ENCODE measurements at regions not wholly inside any gene's neighbourhood (a gene's known extent, or its start where the extent isn't known, plus 50 kb on each side); places are given as distances from the start of the nearest gene placed in this dataset.
A peak's percentile ranks its signal among the peaks of the same experiment; 100 is the strongest.
"Not testable (repeated sequence)": the region's sequence is repeated elsewhere in the genome, so short reads cannot be mapped to it uniquely, and the experiment has no call there.

DNA sequence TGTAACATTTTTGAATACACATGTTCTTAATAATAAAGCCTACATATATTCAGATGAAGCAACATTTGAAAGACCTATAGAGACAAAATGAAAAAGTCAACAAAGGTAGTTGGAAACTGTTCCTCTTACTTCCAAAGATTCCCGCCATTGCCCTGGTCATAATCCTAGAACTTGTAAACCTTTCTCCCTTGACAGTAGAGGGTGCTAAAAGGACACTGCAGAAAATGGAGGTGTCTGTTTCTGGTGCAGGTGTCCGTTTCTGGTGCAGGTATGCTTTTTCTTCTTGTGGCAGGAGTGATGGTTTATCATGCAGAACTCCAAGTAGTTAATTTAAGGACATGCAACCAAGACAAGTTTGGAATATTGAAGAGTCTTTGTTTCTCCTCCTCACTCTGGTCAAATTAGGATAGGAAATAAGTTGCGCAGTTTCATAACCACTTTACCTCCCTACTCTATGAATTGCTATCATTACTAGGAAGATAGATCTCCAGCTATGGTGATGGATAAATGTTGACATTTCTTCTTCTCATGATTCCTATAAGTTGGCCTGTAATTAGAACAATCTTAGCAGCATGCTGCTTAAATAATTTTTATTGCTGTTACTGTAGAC, 56.0 kb upstream of the FAM174A start:
- no peak for DNase-seq

DNA sequence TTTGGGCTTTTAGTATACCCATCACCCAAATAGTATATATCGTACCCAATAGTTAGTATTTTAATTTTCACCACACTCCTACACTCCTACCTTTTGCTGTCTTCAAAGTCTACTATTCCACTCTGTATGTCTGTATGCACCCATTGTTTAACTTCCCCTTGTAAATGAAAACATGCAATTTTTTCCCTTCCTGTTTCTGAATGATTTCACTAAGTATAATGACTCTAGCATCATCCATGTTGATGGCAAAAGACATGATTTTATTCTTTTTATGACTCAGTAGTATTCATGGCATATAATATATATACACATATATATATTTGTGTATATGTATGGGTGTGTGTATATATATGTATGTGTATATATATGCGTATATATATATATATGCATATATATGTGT, 63.1 kb upstream of the FAM174A start:
- no peak for DNase-seq

DNA sequence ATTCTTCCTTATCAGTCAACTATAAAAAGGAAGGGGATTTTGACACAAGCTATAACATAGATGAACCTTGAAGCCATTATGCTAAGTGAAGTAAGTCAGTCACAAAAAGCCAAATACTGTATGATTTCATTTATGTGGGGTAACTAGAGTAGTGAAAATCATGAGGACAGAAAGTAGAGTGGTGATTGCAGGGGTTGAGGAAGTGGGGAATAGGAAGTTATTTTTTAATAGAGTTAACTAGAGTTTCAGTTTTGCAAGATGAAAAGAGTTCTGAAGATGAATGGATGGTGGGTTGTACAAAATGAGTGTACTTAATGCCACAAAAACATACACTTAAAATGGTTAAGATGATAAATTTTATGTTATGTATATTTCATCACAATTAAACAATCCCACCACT, 65.4 kb upstream of the FAM174A start:
- DNase-seq = no peak

DNA sequence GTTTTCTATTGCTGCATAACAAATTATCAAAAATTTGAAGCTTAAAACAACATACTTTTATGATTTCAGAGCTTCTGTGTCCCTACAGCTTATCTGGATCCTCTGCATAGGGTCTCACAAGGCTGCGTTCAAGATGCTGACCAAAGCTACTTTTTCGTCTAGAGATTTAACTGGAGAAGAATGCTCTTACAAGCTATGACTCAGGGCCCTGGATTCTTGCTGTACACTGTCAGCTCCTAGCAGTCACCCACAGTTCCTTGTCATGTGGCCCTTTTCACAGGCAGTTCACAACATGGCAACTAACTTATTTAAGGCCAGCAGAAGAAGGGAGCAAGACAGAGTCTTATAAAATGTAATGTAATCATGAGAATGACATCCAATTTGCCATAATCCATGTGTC, 70.8 kb upstream of the FAM174A start:
- DNase-seq = no peak

DNA sequence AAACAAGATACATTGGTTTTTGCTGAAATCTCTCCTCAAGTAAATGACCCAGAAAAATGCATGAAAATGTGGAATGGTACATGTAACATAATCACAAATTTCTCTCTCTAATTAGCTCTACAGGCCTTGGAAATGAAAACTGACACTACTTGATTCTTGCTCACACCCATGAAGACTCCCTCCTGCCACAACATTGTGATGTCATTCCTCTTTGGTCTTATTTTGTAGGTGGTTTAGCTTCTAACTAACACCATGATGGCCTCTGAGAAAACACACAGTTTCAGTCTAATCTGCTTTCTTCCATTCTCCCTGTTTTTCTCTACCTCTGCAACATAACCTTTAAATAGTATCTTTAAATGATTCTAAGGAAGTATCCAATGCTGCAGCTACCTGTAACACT, 78.6 kb upstream of the FAM174A start:
- no peak for DNase-seq

DNA sequence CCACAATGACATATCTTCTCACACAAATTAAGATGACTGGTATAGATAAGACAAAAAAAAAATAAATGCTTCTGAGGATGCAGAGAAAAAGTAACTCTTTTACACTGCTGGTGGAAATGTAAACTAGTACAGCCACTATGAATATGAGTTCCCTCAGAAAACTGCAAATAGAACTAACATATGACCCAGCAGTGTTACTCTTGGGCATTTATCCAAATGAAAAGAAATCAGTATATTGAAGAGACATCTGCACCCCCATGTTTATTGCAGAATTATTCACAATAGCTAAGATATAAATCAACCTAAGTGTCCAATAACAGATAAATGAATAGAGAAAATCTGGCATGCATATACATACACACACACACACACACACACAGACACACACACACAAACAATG, 83.0 kb upstream of the FAM174A start:
- no peak for DNase-seq

DNA sequence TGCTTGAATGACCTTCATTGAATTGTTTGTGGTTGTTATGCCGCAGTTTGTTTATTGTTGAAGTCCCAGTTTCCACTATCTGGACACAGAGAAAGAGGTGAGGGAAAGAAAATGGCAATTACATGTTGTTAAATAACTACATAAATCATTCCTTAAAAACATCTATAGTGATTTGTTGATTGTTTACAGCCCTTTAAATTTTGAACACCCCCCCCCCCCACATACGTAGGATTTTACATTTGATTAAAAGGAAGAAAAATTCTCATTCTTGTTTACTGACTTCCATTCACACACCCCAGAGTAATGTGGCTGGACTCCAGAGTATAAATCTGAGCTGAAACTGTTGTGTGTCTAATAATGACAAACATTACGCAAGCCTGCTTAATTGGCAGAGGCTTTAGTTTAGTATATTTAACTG, 87.1 kb upstream of the FAM174A start:
- no peak for DNase-seq

DNA sequence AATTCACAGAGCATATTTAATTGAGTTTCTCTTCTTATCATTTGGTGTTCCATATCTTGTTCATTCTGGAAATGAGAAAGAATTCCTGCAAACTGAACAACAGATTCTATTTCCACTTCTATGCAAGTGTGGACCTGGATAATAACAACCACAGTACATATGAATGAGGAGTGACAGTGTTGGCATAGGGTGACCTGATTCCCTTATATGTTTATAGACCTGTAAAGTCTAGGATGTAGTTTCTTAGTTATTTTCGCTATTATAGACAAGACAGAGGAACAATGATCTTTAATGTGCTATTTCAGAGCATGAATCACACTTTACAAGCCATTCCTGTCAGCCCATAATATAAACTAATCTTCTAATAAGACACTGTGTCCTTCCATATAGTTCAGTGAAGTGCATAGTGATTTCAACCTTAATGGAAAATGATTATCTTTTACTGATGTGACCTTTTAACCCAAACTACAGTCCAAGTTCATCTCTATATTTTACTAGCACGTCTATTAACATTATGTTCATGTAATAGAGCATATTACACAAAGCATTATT, 88.2 kb upstream of the FAM174A start:
- DNase-seq = no peak

DNA sequence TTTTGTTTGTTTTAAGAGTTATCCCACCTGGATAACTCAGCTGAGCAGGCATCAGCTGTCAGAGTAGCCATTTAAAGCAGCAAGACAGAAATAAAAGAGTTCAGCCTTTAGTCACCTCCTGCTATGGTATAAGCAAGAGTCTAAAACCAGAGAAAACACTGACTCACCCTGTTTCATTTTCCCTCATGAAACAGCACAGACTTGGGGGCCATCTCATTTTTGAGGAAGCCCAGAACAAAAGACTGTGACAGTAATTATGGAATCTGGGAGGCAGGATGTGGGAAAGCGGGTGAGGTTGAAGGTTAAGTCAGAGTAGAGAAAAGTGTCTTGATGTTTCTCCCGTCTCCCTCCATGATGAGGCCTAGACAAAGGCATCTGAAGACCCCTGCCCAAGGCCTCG, 90.2 kb upstream of the FAM174A start:
- no peak for DNase-seq

DNA sequence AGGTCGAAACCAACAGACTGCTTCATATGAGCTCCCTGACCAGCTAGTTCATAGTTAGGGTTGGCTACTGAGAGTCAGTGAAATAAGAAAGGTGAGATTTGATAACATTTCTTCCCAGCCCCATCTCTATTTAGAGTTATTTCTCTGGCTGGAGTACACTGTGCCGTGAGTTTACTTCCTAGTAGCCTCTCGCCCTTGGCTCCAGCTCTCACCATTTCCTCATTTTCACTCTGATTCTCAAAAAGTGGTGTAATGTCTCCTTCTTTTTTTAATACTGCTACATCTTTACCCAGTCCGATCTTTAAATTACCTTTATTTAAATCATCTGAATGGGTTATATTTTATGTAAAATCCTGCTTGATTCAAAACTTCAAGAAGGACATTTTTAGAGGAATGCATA, 100.4 kb upstream of the FAM174A start:
- DNase-seq = no peak

DNA sequence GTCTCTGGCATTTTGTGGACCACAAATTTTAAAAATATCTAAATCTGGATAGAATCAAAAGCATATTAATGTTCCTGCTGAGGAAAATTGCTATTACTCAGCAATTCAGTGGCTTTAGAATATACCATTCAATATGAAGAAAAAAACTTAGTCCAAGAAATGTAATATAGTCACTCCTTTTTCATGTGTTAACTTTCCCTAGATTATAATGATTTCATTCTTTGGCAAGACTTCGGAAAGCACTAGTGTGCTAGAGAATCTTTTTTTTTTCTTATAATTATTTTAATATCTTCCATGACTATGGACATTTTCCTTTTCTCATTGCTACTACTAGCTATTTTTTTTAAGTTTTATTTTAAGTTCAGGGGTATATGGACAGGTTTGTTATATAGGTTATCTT, 102.4 kb upstream of the FAM174A start:
- DNase-seq = no peak

DNA sequence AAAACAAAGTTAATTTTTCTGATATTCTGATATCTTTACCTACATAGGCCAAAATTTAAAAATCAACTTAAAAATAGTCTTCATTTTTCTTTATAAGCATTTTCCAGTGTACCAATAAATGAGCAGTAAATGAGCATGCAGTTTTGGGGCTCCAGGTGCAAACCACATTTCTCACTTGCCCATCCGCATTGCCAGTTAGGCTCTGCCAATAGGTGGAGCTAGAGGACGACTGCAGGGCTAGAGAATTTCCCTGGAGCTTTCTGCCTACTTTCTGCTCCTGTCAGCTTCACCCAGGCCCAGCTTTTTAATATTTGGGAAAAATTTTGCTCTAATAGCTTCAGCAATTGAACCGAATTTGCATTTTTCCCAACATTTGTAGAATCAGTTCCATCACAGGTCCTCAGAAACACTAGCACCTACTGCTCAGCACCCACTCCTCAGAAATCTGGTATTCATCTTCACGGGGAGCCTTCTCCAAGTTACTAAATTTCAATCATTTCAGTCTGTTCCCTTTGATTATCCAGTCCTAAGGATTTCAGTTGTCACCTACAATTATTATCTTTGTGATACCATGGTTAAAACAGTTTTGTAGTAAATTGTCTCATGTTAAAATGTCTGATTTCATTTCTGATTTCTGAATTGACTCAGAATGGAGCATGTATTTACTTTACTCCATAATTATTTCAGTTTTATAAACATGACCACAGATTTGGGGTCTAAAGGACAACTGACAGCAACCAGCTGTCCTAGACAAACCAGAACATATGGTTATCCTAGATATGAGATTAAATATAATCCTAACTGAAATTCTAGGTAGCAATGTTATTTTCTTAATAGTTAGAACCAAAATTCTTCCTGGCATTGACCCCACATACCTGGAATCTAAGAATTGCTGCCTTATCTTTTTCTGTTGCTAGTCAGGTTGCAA, 104.6 kb upstream of the FAM174A start:
- peak in 1 of 2 donors; percentile 22 for DNase-seq

DNA sequence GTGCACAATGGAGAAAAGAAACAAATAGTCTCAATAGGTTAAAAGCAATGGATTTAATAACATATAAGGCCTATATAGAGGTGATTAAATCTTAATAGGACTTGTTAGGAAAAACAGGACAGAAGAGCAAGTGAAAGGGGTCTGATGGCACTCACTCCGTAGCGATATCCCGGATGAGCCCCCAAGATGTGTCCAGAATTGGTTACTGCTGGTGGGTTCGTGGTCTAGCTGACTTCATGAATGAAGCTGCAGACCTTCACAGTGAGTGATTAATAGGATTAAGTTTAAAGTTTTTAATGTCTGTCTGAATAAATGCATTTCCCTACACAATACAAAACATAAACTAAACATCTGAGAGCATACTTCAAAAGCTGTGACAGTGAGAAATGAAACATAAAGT, 110.4 kb upstream of the FAM174A start:
- no peak for DNase-seq

DNA sequence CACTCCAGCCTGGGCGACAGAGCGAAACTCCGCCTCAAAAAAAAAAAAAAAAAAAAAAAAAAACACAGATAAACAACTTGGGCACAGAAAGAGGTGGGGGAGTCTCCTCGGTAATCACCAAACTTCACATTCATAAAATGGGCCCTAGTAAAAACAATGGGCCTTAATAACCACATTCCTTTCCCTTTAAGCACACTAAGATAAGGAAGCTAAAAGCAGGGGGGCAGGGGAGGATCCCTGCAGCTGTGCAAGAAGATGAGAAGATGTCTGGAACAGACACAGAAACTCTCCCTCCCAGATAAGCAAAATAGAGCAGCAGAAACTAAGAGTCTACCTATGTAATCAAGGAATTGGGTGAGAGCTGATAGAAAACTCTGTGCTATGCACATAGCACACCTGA, 111.2 kb upstream of the FAM174A start:
- no peak for DNase-seq

DNA sequence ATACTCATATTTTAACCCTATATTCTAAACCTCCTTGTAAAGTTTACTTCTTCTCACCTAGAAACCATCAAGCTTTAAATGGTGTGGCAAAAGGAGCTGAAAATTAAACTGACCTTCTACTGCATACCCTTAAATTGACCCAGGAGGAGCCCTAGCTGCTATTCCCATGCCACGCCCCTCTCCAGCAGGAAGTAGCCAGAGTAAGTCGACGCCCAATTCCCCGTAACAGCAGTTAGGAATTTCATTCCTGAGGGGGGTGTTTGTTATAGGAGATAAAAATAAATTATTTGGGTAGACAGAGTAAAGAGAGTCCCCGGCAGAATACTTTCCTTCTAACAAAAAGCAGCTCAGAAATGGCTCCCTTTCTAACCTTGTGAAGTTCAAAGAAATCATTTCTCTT, 111.8 kb upstream of the FAM174A start:
- no peak for DNase-seq

DNA sequence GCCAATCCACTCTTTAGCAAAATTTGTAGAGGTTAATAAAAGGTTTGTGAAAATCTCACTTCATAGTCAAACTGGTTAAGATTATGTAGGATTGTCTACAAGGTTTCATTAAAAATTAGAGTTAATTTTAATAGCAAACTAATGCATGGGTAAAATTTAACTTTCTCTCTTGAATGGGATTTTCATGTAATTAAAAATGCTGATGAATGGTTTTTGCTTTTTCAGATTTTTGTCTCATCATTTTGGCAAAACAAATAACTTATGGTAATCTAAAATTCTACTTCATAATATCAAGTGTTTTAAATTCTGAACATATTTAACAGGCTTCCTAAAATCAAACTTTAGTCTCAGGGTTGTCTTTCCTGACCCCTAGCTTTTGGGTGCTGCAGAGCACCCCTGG, 113.8 kb upstream of the FAM174A start:
- no peak for DNase-seq

DNA sequence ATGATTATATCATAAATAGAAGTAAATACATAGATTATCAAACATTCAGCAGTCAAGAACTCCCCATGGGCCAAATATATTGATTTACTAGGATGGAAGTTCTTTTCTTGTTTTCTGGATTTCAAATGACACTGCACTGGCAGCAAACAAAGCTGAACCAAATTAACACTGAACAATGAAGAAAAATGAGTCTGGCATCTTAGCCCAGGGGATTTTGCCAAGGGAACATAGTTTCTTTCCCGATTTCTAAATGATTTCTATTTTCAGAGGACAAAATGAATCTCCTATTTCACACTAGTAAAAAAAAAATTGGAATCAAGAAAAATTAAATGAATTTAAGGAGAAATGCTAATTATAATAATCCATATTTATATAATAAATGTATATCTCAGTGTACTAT, 116.9 kb upstream of the FAM174A start:
- DNase-seq = no peak

DNA sequence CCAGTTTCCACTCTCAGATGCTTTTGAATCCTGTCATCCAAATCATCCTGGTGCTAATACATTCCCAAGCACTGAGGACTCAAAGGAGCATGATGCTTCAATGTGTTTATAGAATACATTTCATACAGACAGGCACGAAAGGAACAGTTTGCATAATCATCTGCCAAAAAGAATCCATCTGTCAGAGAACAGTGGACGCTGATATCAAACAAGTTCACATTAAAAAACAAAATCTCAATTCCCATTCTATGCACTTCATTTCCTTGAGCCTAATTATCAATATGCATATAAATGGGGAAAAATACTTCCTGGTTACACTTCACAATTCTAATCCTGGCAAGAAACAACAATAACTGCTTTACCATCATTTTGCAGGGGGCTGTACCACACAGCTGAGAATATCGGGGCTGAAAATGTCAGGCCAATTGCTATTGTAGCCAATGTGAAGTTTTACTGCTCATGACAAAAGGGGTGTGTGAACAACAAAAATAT, 125.5 kb upstream of the FAM174A start:
- DNase-seq = no peak

DNA sequence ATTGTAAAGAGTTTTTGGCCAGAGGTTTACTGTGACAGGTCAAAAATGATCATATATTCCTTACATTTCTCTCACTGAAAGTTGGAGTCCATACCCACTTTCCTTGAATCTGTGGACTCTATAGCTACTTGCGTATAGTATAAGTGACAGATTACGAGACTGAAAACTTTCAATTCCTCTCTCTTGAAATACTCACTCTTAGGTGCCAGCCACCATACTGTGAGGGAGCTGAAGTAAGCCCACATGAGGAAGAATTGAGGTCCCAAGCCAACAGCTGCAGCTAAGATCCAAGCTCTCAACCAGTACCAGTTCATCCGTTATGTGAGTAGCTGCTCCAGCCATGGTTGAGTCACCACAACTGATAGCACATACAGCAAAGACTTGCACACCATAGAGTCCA, 128.1 kb upstream of the FAM174A start:
- DNase-seq = no peak

DNA sequence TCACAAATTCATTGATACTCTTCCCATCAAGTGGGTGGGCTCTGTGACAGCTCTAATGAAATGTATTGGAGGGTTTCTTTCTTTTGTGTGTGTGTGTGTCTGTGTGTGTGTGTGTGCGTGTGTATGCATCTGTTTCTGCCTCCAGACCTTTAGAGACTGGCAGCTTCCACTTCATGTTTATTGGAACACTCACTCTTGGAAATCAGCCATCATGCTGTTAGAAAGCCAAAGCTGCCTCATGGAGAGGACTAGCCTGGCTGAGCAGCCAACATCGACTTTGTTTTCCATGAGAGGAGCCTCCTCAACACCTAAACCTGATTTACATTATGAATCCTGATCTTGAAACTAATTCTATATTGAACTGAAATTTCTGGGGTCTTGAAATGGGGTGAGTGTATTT, 128.5 kb upstream of the FAM174A start:
- no peak for DNase-seq

DNA sequence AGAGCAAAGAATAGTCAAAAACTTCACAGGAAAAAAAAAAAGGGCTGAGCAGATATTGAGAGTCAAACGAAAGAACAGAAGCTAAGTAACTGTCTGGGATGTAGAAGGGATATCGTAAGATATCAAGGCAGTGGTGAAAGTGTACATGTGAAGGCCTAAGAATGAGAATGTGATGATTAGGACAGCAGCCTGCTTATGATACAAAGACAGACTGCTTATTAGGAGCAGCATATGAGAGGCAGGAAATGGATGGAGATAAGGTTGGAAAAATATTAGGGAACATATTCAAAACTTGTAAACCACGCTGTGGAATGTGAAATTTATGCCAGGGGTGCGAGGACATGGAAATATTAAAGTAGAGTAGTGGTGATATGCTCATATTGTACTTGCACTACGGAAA, 133.1 kb upstream of the FAM174A start:
- DNase-seq = no peak

DNA sequence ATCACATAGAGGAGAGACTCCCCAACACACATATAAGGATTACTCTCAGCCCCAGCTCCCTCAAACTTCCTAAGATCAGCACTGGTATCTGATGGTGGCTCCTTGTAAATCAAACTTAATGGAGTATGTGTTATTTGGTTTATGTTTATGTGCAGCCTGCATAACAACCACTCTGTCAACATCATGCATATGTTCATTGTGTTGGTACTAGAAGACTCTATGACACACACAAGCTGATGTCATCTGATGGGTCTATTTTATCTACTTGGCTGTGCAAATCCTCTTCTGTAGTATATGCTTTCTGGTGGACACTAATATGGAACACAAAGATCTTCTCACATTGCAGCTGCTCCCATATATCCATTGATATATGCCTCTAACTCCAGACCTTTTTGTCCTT, 134.0 kb upstream of the FAM174A start:
- no peak for DNase-seq

DNA sequence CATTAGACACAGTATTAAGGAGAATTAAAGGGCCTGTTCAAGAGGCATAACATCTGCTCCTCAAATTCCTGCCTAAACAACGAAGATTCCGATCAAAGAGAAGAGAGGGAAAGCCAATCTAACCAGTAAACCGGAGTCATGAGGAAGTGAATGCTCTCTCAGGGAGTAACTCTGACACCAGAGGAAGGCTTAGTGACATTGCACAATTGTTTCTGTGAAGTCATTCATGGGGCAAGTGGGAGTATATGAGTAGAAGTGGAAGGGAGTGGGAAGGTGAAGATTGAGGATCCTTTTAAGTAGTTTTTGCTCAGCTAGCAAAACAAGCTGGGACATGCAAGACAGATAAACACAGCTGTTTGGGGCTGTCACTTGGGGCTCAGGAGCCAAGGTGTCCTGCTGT, 136.4 kb upstream of the FAM174A start:
- not testable (repeated sequence) for DNase-seq

DNA sequence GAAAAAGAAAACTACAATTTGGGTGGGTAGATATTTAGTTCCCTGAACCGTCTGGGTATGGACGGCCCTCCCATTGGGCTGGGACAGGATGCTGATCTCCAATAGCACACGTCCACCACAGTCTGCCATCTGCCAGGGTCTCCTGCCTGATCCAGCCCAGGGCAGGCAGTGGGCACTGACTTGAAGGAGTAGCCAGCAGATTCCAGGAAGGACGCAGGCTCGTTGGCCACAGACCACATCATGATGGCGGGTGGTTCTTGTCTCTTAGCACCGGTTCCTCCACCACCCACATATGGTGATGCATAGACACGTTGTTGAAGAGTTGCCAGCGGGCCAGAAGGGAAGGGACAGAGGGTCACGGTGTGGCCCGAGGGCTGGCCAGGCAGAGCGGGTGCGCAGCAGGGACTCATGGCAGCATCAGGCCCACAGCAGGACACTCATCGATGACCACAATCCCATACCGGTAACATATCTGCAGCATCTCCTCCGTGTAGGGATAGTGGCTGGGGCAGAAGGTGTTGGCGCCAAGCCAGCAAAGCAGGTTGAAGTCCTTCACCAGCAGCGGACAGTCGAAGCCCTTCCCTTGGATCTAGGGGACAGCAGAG, 155.8 kb upstream of the FAM174A start:
- DNase-seq = not testable (repeated sequence)

All from hippocampal formation (tissue), 2 donors.